DMS 273 (cell line): ENCODE measurements at regions not wholly inside any gene's neighbourhood (a gene's known extent, or its start where the extent isn't known, plus 50 kb on each side); places are given as distances from the start of the nearest gene placed in this dataset.
"Not testable (repeated sequence)": the region's sequence is repeated elsewhere in the genome, so short reads cannot be mapped to it uniquely, and the experiment has no call there.

Experiments
- DNase-seq: peaks from one replicate; lab custom pipeline; 2025; ENCODE audit not compliant: unreplicated experiment; lab: John Stamatoyannopoulos, UW

DNA sequence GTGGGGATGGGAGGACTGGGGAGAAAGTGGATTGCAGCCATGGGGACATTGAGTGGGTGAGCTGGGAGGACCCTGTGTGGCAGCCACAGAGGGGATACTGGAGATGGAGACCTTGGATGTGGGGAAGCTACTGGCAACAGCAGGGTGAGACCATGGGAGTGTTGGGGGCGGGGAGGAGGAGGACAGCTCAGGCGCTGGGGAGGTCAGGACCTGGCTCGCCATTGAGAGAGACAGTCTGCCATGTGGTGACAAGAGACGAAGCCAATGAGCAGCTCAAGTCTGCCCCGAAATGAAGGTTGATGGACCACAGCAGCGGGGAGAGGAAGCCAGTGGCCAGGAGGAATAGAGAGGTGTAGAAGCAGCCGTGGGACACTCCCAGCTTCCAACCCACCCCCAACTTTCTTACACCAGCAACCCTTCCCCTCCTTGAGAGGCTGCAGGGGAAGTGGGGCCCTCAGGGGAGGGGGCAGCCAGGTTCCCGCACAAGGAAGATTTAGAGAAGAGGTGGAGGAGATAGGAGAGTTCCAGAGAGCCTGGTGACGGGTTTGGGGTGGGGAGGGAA lies 118.1 kb downstream of the ASB7 start:
- no peak for DNase-seq

DNA sequence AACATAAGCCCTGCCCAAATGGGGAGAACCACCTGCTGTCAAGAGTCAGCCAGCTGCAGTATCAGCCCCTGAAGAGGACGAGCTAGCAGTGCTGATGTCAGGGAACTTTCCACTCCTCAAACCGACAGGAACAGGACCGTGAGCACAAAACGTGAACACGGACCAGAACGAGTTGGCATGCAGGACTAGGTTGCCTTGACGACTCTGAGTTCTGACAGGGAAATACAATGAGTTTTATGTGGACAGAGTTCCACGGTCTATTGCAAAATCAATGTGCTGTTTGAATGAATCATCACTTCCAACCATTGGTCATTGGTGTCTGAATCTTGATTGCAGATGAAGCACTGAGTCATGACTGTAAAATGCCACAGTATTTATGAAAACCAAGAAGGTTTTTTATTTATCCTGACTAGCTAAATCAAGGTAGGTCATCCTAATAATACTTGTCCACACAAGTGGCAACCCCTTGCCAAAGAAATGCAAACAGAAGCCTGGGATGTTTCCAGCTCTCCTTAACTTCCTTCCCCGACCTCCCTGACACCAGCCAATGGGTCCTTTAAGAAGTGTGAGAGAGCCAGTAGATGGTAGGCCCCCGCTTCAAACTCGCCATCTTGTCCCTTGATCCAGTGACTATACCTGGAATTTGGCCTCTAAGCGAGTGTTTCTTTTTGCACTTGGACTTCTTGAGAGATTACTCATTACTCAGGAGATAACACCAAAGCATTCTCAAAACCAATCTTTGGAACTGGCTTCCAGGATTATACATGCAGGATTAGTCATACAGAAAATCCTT lies 119.6 kb downstream of the ASB7 start:
- peak; percentile 6 for DNase-seq

DNA sequence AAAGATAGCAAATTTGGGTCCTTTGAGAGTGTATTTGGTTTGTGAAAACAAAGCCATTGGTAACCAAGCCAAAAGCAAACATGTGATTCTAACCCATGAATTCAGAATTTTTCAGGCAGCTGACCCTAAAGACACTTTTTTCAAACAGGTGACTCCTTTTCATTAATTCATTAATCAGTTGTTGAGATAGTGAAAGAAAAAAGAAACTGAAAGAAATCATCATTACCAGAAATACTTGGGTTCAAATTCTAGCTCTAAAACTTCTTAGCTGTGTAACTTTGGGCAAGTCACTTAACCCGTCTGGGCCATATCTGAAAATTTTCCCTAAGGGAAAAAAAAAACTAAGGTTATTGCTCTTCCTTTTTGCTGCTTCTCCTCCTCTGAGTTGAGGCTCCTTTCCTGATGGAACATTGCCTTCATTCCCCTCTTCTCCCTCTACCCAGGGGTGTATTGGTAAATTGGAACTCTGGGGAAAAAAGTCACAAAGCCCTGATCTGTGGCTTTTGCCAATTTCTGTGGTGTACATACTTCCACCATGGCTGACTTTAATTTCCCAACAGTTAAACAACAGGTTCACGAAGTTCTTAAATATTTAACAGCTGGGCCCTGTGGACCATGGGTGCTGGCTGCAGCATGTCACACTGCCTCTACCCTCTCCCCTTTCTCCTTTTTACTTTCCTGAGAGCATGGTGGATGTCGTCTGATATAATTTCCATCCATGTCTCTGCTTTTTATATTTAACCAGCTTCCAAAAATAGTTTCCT lies 120.3 kb downstream of the ASB7 start:
- DNase-seq, result no peak

DNA sequence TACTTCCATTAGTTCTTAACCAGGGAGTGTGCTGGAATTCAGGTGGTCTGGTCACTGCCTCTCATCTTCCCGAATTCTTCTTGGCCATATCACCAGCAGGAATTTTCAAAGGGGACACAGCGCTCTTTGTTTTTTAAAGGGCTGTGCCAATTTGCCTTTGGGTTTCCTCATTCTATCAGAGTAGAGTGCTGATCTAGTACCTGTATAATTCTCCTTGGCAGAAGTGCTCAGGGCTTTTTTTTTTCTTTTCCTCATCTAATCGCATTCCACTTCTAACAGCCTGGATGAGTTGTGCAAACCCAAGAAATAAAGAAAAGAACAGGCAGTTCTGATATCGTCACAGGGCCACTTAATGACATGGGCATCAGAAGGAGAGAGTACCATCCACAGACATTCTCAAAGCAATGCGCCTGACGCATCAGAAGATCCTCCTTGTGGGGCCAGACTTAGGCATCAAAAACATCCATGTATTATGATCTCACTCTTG lies 121.0 kb downstream of the ASB7 start:
- no peak for DNase-seq

DNA sequence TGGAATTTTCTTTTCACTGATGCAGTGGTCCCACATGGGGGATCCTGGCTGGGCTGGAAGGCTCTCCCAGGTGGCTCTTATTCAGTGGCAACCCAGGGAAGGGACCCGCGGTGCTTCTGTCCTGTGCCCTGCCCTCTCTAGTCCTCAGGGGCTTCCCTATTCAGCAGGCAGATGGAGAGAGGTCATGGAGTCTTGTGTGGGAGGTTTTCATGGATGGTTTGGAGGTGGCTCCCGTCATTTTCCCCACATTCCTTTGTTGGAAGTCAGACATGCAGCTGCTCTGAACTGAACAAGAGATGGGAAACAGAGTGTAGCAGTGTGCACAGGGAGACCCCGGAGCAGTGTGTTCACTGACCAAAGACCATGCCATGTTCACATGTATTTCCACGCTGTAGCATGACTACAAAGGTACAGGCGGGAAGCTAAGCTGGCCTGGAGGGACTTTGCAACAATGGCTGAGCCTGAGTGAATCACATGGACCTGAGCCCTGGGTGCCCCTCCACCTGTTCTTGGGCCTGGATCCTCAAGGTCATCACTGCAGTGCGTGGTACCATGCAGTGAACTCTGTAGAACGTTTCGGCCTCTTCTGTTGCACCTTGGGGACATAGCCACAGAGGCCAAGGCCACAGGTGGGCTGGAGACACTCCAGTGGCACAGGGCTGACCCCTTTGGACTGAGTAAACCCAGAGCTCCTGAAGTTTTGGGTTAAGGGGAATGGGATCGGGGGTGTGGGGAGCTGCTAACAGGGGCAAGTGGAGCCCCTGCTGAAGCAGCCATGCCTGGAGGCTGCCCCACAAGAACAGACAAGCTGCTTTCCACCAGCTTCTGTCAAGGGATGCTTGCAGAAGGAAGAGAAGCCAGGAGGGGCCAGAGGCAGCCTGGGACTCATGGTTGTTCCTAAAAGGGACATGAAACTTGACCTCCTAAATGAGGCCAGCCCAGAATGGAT lies 123.0 kb downstream of the ASB7 start:
- DNase-seq, result no peak

DNA sequence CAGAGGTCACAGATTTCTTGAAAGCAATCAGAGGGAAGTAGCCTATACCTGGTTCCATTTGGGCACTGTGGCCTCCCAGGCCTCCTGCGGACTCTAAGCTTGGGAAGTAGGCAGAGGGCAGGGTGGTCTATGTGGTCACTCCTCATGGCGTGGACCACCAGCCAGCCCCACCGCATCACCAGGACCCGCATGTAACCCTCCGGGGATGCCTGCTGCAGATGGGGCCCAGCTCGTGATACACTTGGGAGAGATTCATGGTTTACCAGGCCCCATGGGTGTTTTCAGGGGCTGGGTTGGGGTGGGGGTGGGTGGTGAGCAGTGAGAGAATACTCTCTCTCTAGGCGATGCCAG lies 123.7 kb downstream of the ASB7 start:
- no peak for DNase-seq

DNA sequence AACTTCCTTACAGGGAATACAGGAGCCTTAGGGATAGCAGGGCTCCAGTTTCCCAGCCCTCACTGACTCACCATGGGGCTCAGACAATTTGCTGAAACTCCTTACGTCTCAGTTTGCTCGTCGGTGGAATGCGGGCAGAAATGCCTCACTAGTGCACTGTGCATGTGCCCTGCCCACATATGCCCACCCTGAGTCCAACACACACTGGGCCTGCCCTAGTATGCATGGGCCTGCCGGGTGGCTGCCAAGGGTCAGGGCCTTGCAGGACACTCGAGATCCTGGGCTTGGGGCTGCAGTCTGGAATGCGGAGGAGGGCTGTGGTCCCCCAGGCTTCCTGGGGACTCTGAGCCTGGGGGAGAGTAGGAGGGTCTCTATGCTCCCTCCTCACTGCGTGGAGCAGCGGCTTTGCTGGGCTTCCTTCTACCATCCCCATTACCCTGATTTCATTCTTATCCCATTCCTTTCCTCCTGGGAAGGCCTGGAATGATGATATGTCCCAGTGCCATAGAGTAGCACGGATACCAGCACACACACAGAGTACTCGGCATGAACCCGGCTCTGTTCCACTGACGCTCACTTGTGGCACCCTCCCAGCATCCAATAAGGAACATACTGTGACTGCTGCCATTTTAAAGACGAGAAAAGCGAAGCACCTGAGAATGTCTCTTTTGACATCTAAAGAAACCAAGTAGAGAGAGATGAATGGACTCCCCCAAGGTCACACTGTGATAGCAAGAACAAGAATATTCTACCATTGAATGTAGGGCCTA lies 124.2 kb downstream of the ASB7 start:
- no peak for DNase-seq

DNA sequence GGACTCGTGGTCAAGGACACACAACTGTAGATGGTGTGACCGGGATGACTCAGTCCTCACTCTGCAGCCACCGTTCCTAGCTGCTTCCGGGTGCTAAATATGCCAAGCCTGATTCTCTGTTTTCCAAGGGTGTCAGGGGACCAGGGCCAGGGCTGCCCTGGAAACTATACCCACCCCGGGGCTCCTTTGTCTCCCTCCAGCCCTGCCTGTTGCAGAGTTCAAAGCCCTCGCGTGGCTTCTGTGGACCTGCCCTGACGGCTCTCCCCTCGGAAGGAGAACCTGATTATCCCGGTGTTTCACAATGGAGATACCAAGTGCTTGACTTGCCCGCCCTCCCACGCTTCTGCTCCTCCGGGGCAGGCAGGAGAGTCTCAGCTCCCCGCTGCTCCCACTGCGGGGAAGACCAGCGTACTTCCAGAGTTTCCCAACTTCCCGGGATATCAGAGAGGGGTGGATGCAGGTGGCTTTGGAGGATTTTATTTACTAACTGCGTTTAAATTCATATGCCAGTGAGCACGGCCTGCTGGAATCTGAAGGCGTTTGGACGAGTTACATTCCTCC lies 125.0 kb downstream of the ASB7 start:
- no peak for DNase-seq

DNA sequence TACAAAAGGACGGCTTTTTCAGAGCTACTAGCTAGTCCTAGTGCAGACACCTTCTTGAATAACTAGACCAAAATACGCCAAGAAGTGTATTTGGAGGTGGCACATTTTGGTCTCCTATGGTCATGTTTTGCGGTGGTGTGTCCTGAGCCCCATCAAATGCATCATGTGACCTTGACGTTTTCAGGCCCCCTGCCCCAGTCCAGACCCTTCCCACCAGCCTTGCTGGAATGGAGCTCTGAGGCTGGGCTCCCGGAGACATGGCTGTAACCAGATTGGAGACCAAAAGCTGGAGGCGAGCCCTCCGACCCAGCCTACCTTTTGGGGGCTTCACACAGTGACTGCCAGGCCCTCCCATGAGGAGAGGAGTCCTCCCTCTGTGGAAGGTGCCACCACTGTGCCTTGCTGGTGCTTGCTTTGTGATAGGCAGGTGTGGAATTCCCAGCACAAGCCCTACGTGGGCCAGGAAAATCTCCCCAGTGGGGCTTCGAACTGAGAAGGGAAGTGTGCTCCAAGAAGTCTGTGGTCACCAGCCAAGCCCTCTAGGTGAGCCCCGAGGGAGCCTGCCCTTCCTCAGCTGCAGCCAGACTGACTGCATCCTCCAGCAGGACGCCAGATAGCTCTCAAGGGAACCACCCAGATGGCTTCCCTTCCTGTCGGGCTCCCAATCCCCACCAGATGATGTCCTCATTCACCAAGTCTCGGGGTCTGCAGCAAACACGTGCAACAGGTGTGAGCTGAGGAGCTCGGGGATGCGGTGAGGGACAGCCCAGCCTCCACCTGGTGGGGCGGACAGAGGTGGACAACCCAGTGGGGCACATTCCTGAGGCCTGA lies 126.2 kb downstream of the ASB7 start:
- DNase-seq, result peak; percentile 6

DNA sequence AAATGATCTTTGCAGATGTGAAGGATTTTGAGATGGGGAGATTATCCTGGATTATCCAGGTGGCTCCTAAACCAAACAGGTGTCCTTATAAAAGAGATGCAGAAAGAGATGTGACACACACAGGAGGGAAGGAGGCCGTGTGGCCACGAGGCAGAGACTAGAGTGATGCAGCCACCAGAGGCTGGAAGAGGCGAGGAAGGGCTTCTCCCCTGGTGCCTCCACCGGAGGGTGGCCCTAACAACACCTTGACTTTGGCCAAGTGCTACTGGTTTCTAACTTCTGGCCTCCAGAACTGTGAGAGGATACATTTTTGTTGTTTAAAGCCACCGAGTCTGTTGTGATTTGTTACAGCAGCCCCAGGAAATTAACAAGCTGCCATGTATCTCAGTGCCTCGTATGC lies 127.1 kb downstream of the ASB7 start:
- no peak for DNase-seq

DNA sequence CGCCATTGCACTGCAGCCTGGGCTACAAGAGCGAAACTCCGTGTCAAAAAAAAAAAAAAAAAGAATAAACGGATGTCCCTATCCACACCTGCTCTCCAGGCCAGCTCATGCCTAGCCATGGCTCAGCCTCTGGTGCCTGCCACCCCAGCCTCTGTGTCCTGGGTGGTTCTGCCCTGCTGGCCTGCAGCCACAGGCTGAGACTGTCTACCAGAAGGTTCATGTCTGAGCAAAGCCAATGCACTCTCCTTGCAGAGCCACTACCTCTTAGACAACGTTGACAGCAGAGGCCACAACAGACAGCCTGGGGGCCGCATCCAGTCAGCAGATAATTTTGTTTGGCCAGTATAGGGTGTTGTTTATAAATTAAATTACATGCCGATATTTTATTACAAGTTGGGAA lies 127.7 kb downstream of the ASB7 start:
- DNase-seq, result no peak

DNA sequence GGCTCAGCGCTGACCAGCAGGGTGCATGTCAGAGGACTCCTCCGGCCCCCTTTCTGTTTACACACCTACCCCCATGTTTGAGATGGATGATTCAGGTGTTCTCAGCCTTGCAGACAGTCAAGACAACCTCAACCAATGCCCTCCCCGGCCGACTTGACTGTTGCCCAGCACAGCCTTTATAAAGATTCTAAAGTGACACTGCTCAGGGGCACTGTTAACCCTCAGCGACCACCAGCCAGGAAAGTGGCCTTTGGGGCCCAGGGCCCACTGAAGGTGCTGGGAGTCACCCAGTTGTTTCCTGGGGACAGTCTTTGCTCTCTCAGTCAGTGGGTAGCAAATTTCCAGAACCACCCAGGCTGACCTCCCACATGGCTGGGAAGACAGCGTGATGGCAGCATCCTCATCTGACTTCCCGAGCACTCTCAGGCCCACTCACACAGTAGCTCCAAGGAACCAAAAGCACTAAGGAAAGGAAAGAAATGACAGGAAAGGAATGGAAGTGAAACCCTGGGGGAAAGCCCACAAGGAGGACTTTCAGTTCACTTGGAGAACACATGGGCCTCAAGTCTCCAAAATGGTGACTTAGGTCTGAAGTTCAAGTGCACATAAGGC lies 128.4 kb downstream of the ASB7 start:
- DNase-seq, result no peak

DNA sequence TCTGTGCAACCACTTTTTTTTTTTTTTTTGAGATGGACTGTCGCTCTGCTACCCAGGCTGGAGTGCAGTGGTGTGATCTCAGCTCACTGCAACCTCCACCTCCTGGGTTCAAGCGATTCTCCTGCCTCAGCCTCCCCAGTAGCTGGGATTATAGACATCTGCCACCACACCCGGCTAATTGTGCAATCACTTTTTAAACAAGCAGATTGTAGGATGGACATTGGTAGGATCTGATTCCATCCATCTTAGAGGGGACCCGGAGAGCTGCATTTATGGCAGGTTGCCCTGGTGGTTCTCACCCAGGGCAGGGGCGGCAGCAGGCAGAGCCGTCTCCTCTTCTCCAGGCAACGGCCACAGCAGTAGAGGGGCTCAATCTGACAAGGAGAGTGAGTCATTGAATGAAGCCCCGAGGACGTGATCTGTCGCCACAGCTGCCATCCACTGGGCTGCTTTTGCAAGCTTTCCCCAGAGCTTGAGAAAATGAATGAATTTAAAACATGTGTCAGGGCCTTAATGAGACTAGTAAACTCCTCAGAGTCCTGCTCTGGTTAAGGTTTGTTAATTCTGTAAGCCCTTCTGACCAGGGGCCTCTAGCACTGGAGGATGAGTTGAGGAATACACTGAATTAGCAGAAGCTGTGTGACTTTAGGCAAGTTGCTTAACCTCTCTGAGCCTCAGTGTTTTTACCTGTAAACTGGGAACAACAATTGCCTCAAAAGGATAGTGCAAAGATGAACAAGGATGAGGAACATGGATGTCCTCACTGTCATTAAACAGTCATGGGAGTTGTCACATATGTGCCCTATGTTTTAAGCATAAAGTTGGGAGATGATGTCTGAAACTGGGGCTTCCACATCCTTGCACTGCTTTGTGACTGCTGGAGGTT lies 129.1 kb downstream of the ASB7 start:
- DNase-seq, result no peak

DNA sequence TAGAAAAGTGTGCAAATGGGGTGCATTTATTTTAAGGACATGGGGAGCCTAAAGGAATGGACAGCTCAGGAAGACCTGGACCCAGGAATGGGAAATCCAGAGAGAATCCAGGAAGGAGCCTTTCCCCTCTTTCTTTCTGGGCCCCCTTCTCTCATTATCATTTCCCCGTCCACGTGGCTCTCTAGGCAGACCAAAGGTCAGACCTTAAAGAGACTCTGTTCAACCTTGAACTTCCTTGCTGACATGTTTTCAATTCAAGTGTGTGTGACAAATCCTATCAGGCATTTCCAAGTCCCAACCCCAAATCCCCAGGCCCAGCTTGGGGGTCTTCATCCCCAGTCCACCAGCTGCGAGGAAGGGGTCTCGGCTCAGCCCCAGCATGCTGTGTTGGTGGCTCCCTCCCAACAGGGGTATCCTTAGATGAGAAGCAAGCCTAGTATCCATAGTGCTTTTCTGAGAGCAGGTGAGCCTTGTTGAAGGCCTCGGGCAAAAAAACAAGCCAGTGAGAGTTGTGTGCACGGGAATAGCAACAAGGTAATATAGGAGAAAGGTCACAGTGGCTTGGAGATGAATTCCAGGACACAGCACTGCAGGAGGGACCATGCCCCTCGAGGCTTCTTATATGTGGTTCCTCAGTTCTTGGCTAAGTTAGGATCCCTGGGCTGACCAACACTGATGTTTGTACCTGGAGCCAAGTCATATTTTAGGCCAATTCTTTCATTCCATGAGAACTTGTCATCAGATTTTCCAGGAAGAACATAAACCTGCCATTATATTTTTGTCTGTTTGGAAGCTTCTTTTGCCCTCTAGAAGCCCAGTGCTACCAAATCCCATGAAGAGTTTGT lies 130.0 kb downstream of the ASB7 start:
- DNase-seq, result no peak

DNA sequence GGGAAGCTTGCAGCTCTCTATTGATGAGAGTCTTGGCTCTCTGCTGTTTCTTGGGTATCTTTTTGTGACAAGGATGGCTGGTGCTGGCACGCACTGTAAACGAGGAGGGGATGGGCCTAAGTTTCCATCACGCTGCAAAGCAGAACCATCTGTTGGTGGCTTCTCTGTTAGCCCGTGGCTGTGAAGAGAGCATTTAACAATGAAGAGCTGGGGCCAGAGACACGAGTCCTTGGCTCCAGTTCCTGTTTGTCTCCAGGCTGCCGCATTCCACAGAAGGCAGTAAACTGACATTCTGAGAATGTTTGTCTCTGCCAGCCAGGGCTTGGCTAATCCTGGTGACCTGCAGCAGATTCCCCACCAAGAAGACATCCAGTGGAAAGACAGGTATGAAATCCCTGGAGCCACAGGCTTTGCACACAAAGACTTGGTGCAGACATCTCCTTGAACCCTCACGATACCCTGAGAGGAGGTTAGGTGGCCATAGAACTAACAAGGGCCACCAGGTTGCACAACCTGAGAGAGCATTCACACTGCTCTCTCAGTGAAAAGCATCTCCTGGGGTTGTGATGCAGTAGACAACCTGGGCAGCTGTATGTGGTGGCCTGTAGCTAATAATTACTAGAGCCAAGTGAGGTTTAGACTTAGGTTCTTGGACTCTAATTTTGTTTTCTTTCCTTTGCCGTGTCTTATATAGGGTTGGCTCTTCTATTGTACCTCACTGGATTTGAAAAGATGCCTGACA lies 130.9 kb downstream of the ASB7 start:
- peak; percentile 5 for DNase-seq

DNA sequence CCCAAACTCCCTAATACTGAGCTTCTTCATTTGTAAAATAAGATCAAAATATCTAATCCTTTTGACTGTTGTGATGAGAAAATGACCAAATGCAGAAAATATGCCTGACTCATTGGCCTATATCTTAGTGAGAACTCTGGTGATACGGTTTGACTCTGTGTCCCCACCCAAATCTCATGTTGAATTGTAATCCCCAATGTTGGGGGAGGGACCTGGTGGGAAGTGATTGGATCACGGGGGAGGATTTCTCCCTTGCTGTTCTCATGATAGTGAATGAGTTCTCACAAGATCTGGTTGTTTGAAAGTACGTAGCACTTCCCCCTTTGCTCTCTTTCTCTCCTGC lies 131.4 kb downstream of the ASB7 start:
- not testable (repeated sequence) for DNase-seq
